ENCODE measurements at regions not wholly inside any gene's neighbourhood (a gene's known extent, or its start where the extent isn't known, plus 50 kb on each side); places are given as distances from the start of the nearest gene placed in this dataset.

- no peaks in the 10 kb centered on the region for H3K27me3 ChIP-seq (ENCODE audit: control insufficient read depth in 1 of 2, insufficient read depth in 2 of 2, low read length in 1 of 2)
- 42 to 70% methylated on average over 1 of the region's 1 CpG for WGBS, 2 donors
- ATAC-seq (ENCODE audit: low FRiP score): no peak
- intact Hi-C loops (cut with DNase I): no loop called here
- no peaks in the 10 kb centered on the region for H3K36me3 ChIP-seq (ENCODE audit: control insufficient read depth in 1 of 2, insufficient read depth in 2 of 2, low read length in 1 of 2)
- no peak for DNase-seq
- no peaks in the 10 kb centered on the region for H3K4me1 ChIP-seq (ENCODE audit: control insufficient read depth in 1 of 2, insufficient read depth in 2 of 2, low read length in 2 of 2)
- H3K27ac ChIP-seq (ENCODE audit: low read depth in 1 of 2, low read length in 2 of 2): no peak overlapping the region
- no peak overlapping the region for H3K4me3 ChIP-seq (ENCODE audit: low read length in 2 of 2)
- H3K9me3 ChIP-seq (ENCODE audit: control insufficient read depth, low read length): no peaks in the 10 kb centered on the region
Measured at GRCh38 chr11:133676265-133676664, 144.0 kb upstream of the OPCML start.

GRCh38 chr11:133669371-133670053 is 137.2 kb upstream of the OPCML start:
- H3K27ac ChIP-seq (ENCODE audit: low read depth in 1 of 2, low read length in 2 of 2): no peak overlapping the region
- H3K4me3 ChIP-seq (ENCODE audit: low read length in 2 of 2): no peak overlapping the region
- H3K4me1 ChIP-seq (ENCODE audit: control insufficient read depth in 1 of 2, insufficient read depth in 2 of 2, low read length in 2 of 2): no peaks in the 10 kb centered on the region
- WGBS, 2 donors: 58 to 59% methylated on average over 12 of the region's 12 CpGs
- H3K27me3 ChIP-seq (ENCODE audit: control insufficient read depth in 1 of 2, insufficient read depth in 2 of 2, low read length in 1 of 2): no peaks in the 10 kb centered on the region
- no peak for DNase-seq
- no peaks in the 10 kb centered on the region for H3K36me3 ChIP-seq (ENCODE audit: control insufficient read depth in 1 of 2, insufficient read depth in 2 of 2, low read length in 1 of 2)
- H3K9me3 ChIP-seq (ENCODE audit: control insufficient read depth, low read length): no peaks in the 10 kb centered on the region
- no peak for ATAC-seq (ENCODE audit: low FRiP score)
- intact Hi-C loops (cut with DNase I): no loop called here

DNA sequence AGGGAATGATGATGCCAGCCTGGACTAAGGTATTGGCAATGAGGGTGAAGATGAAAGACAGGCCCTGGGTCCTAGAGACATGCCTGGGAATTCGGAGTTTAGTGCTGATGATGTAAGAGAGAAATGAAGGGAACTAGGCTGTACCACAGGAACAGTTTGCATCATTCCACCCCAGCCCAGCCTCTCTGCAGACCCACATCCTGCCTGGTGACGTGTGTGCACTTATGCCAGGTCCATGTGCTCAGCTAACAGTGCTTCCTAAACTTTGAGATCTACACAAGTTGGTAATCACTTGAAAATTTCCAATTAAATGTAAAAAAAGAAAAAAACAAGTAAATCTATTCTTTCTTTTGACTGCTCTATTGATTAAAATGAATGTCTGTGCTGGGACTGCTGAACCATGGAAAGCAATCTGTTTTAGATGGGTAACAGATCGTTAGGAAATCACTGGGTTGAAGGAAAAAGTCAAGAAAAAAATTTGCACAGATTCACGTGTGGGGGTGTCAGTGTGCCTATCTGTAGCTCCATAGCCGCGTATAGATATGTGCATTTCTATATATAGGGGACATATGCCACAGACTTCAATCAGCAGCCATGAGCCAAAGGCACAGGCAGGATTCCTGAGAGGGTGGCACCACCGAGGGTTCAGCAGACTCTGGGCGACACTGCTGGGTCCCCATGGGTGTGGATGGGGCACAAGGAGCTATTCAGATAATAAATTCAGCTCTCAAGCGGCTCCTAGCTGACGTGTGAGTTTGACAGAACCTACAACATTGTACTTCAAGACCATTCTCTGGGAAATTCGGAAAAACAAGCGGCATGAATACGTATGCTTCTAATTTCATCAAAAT is 131.1 kb upstream of the OPCML start:
- ATAC-seq (ENCODE audit: low FRiP score) (no peak), DNase-seq (no peak)
- Histone ChIP-seq H3K27ac (ENCODE audit: low read depth in 1 of 2, low read length in 2 of 2) (no peak overlapping the region), H3K36me3 (ENCODE audit: control insufficient read depth in 1 of 2, insufficient read depth in 2 of 2, low read length in 1 of 2) (no peaks in the 10 kb centered on the region), H3K9me3 (ENCODE audit: control insufficient read depth, low read length) (peaks cover 1% of the 10 kb centered on the region), H3K4me3 (ENCODE audit: low read length in 2 of 2) (no peak overlapping the region), H3K4me1 (ENCODE audit: control insufficient read depth in 1 of 2, insufficient read depth in 2 of 2, low read length in 2 of 2) (no peaks in the 10 kb centered on the region), H3K27me3 (ENCODE audit: control insufficient read depth in 1 of 2, insufficient read depth in 2 of 2, low read length in 1 of 2) (no peaks in the 10 kb centered on the region)
- intact Hi-C loops (cut with DNase I): no loop called here
- WGBS, 2 donors: 65 to 74% methylated on average over 13 of the region's 13 CpGs

- Histone ChIP-seq H3K4me1 (ENCODE audit: control insufficient read depth in 1 of 2, insufficient read depth in 2 of 2, low read length in 2 of 2) (no peaks in the 10 kb centered on the region), H3K36me3 (ENCODE audit: control insufficient read depth in 1 of 2, insufficient read depth in 2 of 2, low read length in 1 of 2) (no peaks in the 10 kb centered on the region), H3K4me3 (ENCODE audit: low read length in 2 of 2) (no peak overlapping the region), H3K27ac (ENCODE audit: low read depth in 1 of 2, low read length in 2 of 2) (no peak overlapping the region), H3K27me3 (ENCODE audit: control insufficient read depth in 1 of 2, insufficient read depth in 2 of 2, low read length in 1 of 2) (no peaks in the 10 kb centered on the region), H3K9me3 (ENCODE audit: control insufficient read depth, low read length) (peaks cover 6% of the 10 kb centered on the region)
- 84 to 85% methylated on average over 9 of the region's 9 CpGs for WGBS, 2 donors
- intact Hi-C loops (cut with DNase I): no loop called here
- no peak for ATAC-seq (ENCODE audit: low FRiP score)
- DNase-seq: no peak
Measured at GRCh38 chr11:133661846-133662245, 129.5 kb upstream of the OPCML start.

- no peaks in the 10 kb centered on the region for H3K4me1 ChIP-seq (ENCODE audit: control insufficient read depth in 1 of 2, insufficient read depth in 2 of 2, low read length in 2 of 2)
- intact Hi-C loops (cut with DNase I): no loop called here
- H3K27ac ChIP-seq (ENCODE audit: low read depth in 1 of 2, low read length in 2 of 2): no peak overlapping the region
- WGBS, 2 donors: 42 to 56% methylated on average over 5 of the region's 5 CpGs
- no peak overlapping the region for H3K4me3 ChIP-seq (ENCODE audit: low read length in 2 of 2)
- H3K36me3 ChIP-seq (ENCODE audit: control insufficient read depth in 1 of 2, insufficient read depth in 2 of 2, low read length in 1 of 2): no peaks in the 10 kb centered on the region
- no peak for DNase-seq
- H3K27me3 ChIP-seq (ENCODE audit: control insufficient read depth in 1 of 2, insufficient read depth in 2 of 2, low read length in 1 of 2): no peaks in the 10 kb centered on the region
- H3K9me3 ChIP-seq (ENCODE audit: control insufficient read depth, low read length): peaks cover 10% of the 10 kb centered on the region
- ATAC-seq (ENCODE audit: low FRiP score): no peak
Measured at GRCh38 chr11:133660202-133660568, 127.9 kb upstream of the OPCML start.

DNA sequence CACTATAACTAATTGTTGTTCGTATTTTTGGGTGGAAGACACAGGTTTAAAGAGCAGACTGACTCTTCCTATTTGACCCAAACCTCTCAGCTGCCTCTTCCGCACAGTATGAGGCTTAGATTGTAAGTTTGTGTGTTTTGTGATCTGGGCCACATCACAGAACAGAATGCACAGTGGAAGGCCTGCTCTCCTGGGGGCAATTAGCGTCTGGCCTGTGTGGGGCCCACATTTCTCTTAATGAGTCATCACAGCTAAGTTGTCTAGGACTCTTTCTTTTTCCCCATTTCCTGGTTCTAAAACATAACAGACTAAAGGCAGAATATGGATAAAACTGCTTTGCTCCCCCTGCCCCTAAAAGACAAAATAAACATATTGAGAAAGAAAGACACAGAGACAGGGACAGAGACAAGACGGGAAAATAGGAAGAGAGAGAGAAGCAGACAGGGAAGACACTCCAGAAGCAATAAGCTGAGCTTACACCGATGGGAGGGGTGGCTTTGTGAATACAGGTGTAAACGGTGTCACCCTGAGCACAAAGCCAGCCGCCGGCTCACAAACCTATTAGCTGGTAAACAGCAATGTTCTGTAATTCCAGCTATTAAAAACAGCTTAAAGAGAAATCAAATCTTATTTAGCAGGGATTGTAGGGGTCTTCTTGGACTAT is 127.4 kb upstream of the OPCML start:
- H3K27ac ChIP-seq (ENCODE audit: low read depth in 1 of 2, low read length in 2 of 2): no peak overlapping the region
- DNase-seq (no peak), ATAC-seq (ENCODE audit: low FRiP score) (no peak)
- H3K27me3 ChIP-seq (ENCODE audit: control insufficient read depth in 1 of 2, insufficient read depth in 2 of 2, low read length in 1 of 2): no peaks in the 10 kb centered on the region
- WGBS, 2 donors: 34 to 36% methylated on average over 8 of the region's 8 CpGs
- H3K4me3 ChIP-seq (ENCODE audit: low read length in 2 of 2): no peak overlapping the region
- no peaks in the 10 kb centered on the region for H3K36me3 ChIP-seq (ENCODE audit: control insufficient read depth in 1 of 2, insufficient read depth in 2 of 2, low read length in 1 of 2)
- peaks cover 10% of the 10 kb centered on the region for H3K9me3 ChIP-seq (ENCODE audit: control insufficient read depth, low read length)
- intact Hi-C loops (cut with DNase I): no loop called here
- no peaks in the 10 kb centered on the region for H3K4me1 ChIP-seq (ENCODE audit: control insufficient read depth in 1 of 2, insufficient read depth in 2 of 2, low read length in 2 of 2)

GRCh38 chr11:133657054-133657453 is 124.8 kb upstream of the OPCML start:
- intact Hi-C loops (cut with DNase I): no loop called here

DNA sequence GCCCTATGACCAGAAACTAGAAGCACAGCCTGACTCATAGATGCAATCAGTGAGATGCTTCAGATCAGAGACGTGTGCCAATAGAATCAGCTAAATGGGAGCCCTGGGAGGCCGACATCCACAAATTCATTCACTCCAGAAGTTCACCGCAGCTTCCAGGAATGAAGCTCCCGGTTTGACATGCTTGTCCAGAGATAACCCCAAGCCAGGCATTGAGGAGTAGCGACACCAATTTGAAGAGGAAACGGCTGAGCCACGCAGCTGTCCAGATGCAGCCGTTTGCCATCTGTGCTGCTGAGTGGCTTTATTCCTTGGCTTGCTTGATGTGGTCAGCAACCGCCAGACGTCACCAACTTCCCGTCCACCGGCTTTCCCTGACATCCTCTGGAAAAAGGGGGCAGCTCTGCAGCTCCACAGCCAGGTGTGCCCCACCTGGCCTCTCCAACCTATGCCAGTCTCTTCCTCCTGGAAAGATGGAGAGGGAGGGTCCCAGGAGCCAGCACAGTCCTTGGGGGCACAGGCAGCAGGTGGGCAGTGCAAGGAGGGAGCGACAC is 123.9 kb upstream of the OPCML start:
- Histone ChIP-seq H3K4me1 (ENCODE audit: control insufficient read depth in 1 of 2, insufficient read depth in 2 of 2, low read length in 2 of 2) (no peaks in the 10 kb centered on the region), H3K27me3 (ENCODE audit: control insufficient read depth in 1 of 2, insufficient read depth in 2 of 2, low read length in 1 of 2) (no peaks in the 10 kb centered on the region), H3K27ac (ENCODE audit: low read depth in 1 of 2, low read length in 2 of 2) (no peak overlapping the region), H3K4me3 (ENCODE audit: low read length in 2 of 2) (no peak overlapping the region), H3K9me3 (ENCODE audit: control insufficient read depth, low read length) (peaks cover 8% of the 10 kb centered on the region), H3K36me3 (ENCODE audit: control insufficient read depth in 1 of 2, insufficient read depth in 2 of 2, low read length in 1 of 2) (no peaks in the 10 kb centered on the region)
- no peak for DNase-seq
- ATAC-seq (ENCODE audit: low FRiP score): no peak
- intact Hi-C loops (cut with DNase I): no loop called here
- 82 to 83% methylated on average over 13 of the region's 13 CpGs for WGBS, 2 donors

More at GRCh38 chr11:133657054-133657453, 124.8 kb upstream of the OPCML start:
- no peak for ATAC-seq (ENCODE audit: low FRiP score)
- WGBS, 2 donors: 64 to 74% methylated on average over 3 of the region's 3 CpGs
- DNase-seq: no peak
- Histone ChIP-seq H3K27ac (ENCODE audit: low read depth in 1 of 2, low read length in 2 of 2) (no peak overlapping the region), H3K4me3 (ENCODE audit: low read length in 2 of 2) (no peak overlapping the region), H3K9me3 (ENCODE audit: control insufficient read depth, low read length) (peaks cover 8% of the 10 kb centered on the region), H3K27me3 (ENCODE audit: control insufficient read depth in 1 of 2, insufficient read depth in 2 of 2, low read length in 1 of 2) (no peaks in the 10 kb centered on the region), H3K4me1 (ENCODE audit: control insufficient read depth in 1 of 2, insufficient read depth in 2 of 2, low read length in 2 of 2) (no peaks in the 10 kb centered on the region), H3K36me3 (ENCODE audit: control insufficient read depth in 1 of 2, insufficient read depth in 2 of 2, low read length in 1 of 2) (no peaks in the 10 kb centered on the region)
